ENCODE measurements at regions not wholly inside any gene's neighbourhood (a gene's known extent, or its start where the extent isn't known, plus 50 kb on each side); places are given as distances from the start of the nearest gene placed in this dataset.

GRCh38 chr14:99099051-99099787 is 172.8 kb downstream of the BCL11B start:
- no peak for TF ChIP-seq CTCF (conservative IDR thresholded peaks at IDR 0.05; ENCODE audit: low read depth, low read length)
- DNase-seq (ENCODE audit: low read depth) = no peak

GRCh38 chr14:99100497-99101270 is 171.3 kb downstream of the BCL11B start:
- no peak for TF ChIP-seq CTCF (conservative IDR thresholded peaks at IDR 0.05; ENCODE audit: low read depth, low read length)
- no peak for DNase-seq (ENCODE audit: low read depth)
- H3K4me3 ChIP-seq (ENCODE audit: low read depth, low read length) = no peak overlapping the region

More at GRCh38 chr14:99099051-99099787, 172.8 kb downstream of the BCL11B start:
- H3K4me3 ChIP-seq (ENCODE audit: low read depth, low read length) = no peak overlapping the region

GRCh38 chr14:99101855-99102461 is 170.0 kb downstream of the BCL11B start:
- H3K4me3 ChIP-seq (ENCODE audit: low read depth, low read length) = no peak overlapping the region
- DNase-seq (ENCODE audit: low read depth) = no peak
- no peak for TF ChIP-seq CTCF (conservative IDR thresholded peaks at IDR 0.05; ENCODE audit: low read depth, low read length)

GRCh38 chr14:99116741-99117295 is 155.2 kb downstream of the BCL11B start:
- H3K4me3 ChIP-seq (ENCODE audit: low read depth, low read length) = no peak overlapping the region
- no peak for TF ChIP-seq CTCF (conservative IDR thresholded peaks at IDR 0.05; ENCODE audit: low read depth, low read length)
- no peak for DNase-seq (ENCODE audit: low read depth)

- TF ChIP-seq CTCF (conservative IDR thresholded peaks at IDR 0.05; ENCODE audit: low read depth, low read length) = no peak
- DNase-seq (ENCODE audit: low read depth) = no peak
Observed at GRCh38 chr14:99117671-99118045, 154.3 kb downstream of the BCL11B start.

GRCh38 chr14:99118046-99118721 is 153.8 kb downstream of the BCL11B start:
- TF ChIP-seq CTCF (conservative IDR thresholded peaks at IDR 0.05; ENCODE audit: low read depth, low read length) = no peak
- H3K4me3 ChIP-seq (ENCODE audit: low read depth, low read length) = no peak overlapping the region
- DNase-seq (ENCODE audit: low read depth) = no peak

More at GRCh38 chr14:99117671-99118045, 154.3 kb downstream of the BCL11B start:
- H3K4me3 ChIP-seq (ENCODE audit: low read depth, low read length) = no peak overlapping the region

All from epithelial cell of proximal tubule (primary cell).